ENCODE measurements at regions not wholly inside any gene's neighbourhood (a gene's known extent, or its start where the extent isn't known, plus 50 kb on each side); places are given as distances from the start of the nearest gene placed in this dataset.

GRCh38 chr1:87206044-87206831 lies 122.4 kb upstream of the LMO4 start:
- no peaks in the 10 kb centered on the region; a peak in 1 of 8 replicates for H3K36me3 ChIP-seq (ENCODE audit: control insufficient read depth in 2 of 4, insufficient read depth in 4 of 4, low read length in 3 of 4)
- H2BK5ac ChIP-seq (ENCODE audit: low read depth, low read length), result no peak overlapping the region
- POLR2A ChIA-PET (ENCODE audit: partially characterized antibody), result no interaction called here
- no peak overlapping the region for H3K23ac ChIP-seq (ENCODE audit: insufficient read length)
- no peak overlapping the region for H2BK120ac ChIP-seq (replicated peaks; ENCODE audit: low read depth, low read length)
- no peak overlapping the region for H2BK20ac ChIP-seq (ENCODE audit: low read length)
- H3K79me2 ChIP-seq (ENCODE audit: control insufficient read depth in 1 of 2, insufficient read depth in 2 of 2, low read length in 2 of 2), result no peaks in the 10 kb centered on the region
- peak overlapping the region in 1 of 4 experiments; percentile 34; a peak in 1 of 7 replicates for H3K9ac ChIP-seq (replicated peaks in 1 of 4; ENCODE audit: extremely low read depth in 1 of 4, low read depth in 3 of 4, low read length in 3 of 4)
- no peak overlapping the region for H2BK12ac ChIP-seq (ENCODE audit: low read depth, low read length)
- H3K4ac ChIP-seq (replicated peaks; ENCODE audit: insufficient read length, low read depth, low read length), result no peak overlapping the region
- no peak overlapping the region for H4K8ac ChIP-seq (ENCODE audit: extremely low read depth, insufficient read depth, low read length)
- no peak overlapping the region for H3K4me3 ChIP-seq (ENCODE audit: extremely low read depth in 1 of 4, insufficient read depth in 2 of 4, low read depth in 3 of 4, low read length in 4 of 4)
- H4K91ac ChIP-seq (replicated peaks; ENCODE audit: insufficient read length, low read length), result no peak overlapping the region
- H4K20me1 ChIP-seq (replicated peaks in 1 of 2; ENCODE audit: control insufficient read depth in 1 of 2, insufficient read depth in 2 of 2, low read length in 2 of 2), result no peaks in the 10 kb centered on the region
- H3K18ac ChIP-seq (ENCODE audit: extremely low read depth, low read length), result no peak overlapping the region
- H3K79me1 ChIP-seq (ENCODE audit: low read depth, low read length), result no peaks in the 10 kb centered on the region
- no peak for FAIRE-seq
- no peak overlapping the region for H2AK5ac ChIP-seq (ENCODE audit: low read depth, low read length)
- no peaks in the 10 kb centered on the region for H3K23me2 ChIP-seq (ENCODE audit: low read depth, low read length)
- WGBS, 2 experiments (ENCODE audit: extremely low coverage in 1 of 2, insufficient coverage in 1 of 2, insufficient read length in 1 of 2, insufficient replicate concordance in 2 of 2, low coverage in 1 of 2, low lambda C conversion rate in 2 of 2, missing lambda C conversion rate in 1 of 2), result 89% methylated on average over 9 of the region's 9 CpGs; no CpG with 5 or more reads in 1 of the 2 experiments
- no peak overlapping the region for H3K27ac ChIP-seq (ENCODE audit: low read depth, low read length)
- no peak overlapping the region for H4K5ac ChIP-seq (ENCODE audit: insufficient read length, low read depth, low read length)
- no peak overlapping the region for H3K14ac ChIP-seq (ENCODE audit: insufficient read length)
- H2AFZ ChIP-seq (ENCODE audit: low read length), result no peak overlapping the region
- H2BK15ac ChIP-seq (ENCODE audit: low read length), result no peak overlapping the region
- CTCF ChIA-PET (ENCODE audit: partially characterized antibody), result interaction anchor here (0.8 kb wide), 1 partner anchor 67 kb away, joined by 3 read pairs; no protein-coding TSS in a partner anchor
- TF ChIP-seq TBP (IDR thresholded peaks at IDR 0.05; ENCODE audit: low read depth, low read length) (no peak), CREB1 (IDR thresholded peaks at IDR 0.05) (no peak), POU5F1 (IDR thresholded peaks at IDR 0.05; ENCODE audit: low read depth, low read length) (no peak), CEBPB (IDR thresholded peaks at IDR 0.05; ENCODE audit: low read depth, low read length) (no peak), EGR1 (IDR thresholded peaks at IDR 0.05; ENCODE audit: borderline replicate concordance, low read depth, low read length) (no peak), SP2 (IDR thresholded peaks at IDR 0.05; ENCODE audit: low read length) (no peak), CBX5 (IDR thresholded peaks at IDR 0.05; ENCODE audit: low read depth, low read length) (no peak), BRCA1 (IDR thresholded peaks at IDR 0.05; ENCODE audit: low read depth, low read length) (no peak), HDAC2 (IDR thresholded peaks at IDR 0.05; ENCODE audit: borderline replicate concordance in 1 of 2, low read depth in 2 of 2, low read length in 2 of 2) (no peak)
- peaks cover 4 to 11% (median 7%) of the 10 kb centered on the region in 4 experiments; a peak in 3 of 7 replicates for H3K4me1 ChIP-seq (replicated peaks in 1 of 4; ENCODE audit: control insufficient read depth in 3 of 4, insufficient read depth in 4 of 4, low read length in 3 of 4)
- H3K4me2 ChIP-seq (ENCODE audit: insufficient read depth in 1 of 2, low read depth in 2 of 2, low read length in 2 of 2), result no peak overlapping the region
- no peak overlapping the region for H3K56ac ChIP-seq (replicated peaks; ENCODE audit: insufficient read length, low read depth, low read length)
- no peaks in the 10 kb centered on the region for H3K27me3 ChIP-seq (replicated peaks in 1 of 4; ENCODE audit: control insufficient read depth in 3 of 4, extremely low read depth in 1 of 4, insufficient read depth in 3 of 4, low read length in 3 of 4)
- no peaks in the 10 kb centered on the region for H3K9me3 ChIP-seq (ENCODE audit: insufficient read depth in 2 of 2, low read depth in 1 of 2, low read length in 1 of 2)
- DNase-seq (ENCODE audit: low read depth in 1 of 2, low spot score in 2 of 2), result no peak
